Embryonic facial prominence (tissue), 1 donor: ENCODE measurements at regions not wholly inside any gene's neighbourhood (a gene's known extent, or its start where the extent isn't known, plus 50 kb on each side); places are given as distances from the start of the nearest gene placed in this dataset.

Experiments
- DNase-seq: peaks from one replicate; pipeline ENCODE4 v3.0.0-alpha.2; 2016; ENCODE audit errors: extremely low spot score

GRCh38 chr6:90643381-90643780, 56.5 kb upstream of the MAP3K7 start:
- DNase-seq: no peak

GRCh38 chr6:90637320-90637719, 50.4 kb upstream of the MAP3K7 start:
- no peak for DNase-seq
